Fibroblast of lung (primary cell): ENCODE measurements at regions not wholly inside any gene's neighbourhood (a gene's known extent, or its start where the extent isn't known, plus 50 kb on each side); places are given as distances from the start of the nearest gene placed in this dataset.
"Not testable (repeated sequence)": the region's sequence is repeated elsewhere in the genome, so short reads cannot be mapped to it uniquely, and the experiment has no call there.

ENCODE experiments used
- DNase-seq, 2 donors: peaks; one replicate each; pipeline versions ENCODE4 v3.0.0 to v3.0.0-alpha.2; 2010; ENCODE audit warnings: low read depth in 2 of 2
- H2AFZ ChIP-seq: 2 replicates; pipeline ENCODE4 v1.5.1; 2012; ENCODE audit warnings: low read length, control low read depth, inconsistent platforms
- H3K27ac ChIP-seq: 2 replicates; pipeline ENCODE4 v1.5.1; 2011; ENCODE audit warnings: low read length, control low read depth; ENCODE audit not compliant: insufficient read depth
- H3K27me3 ChIP-seq: 2 replicates; pipeline ENCODE4 v1.5.1; 2011; ENCODE audit warnings: mild to moderate bottlenecking, low read length; ENCODE audit not compliant: control insufficient read depth, insufficient read depth
- H3K36me3 ChIP-seq: 2 replicates; pipeline ENCODE4 v1.5.1; 2011; ENCODE audit warnings: low read length; ENCODE audit not compliant: control insufficient read depth, insufficient read depth
- H3K4me1 ChIP-seq: 2 replicates; pipeline ENCODE4 v1.5.1; 2011; ENCODE audit warnings: low read length; ENCODE audit not compliant: control insufficient read depth, insufficient read depth; ENCODE audit errors: extremely low read depth
- H3K4me2 ChIP-seq: 2 replicates; pipeline ENCODE4 v1.5.1; 2011; ENCODE audit warnings: low read length, control low read depth; ENCODE audit not compliant: insufficient read depth; ENCODE audit errors: extremely low read depth
- H3K4me3 ChIP-seq, 4 experiments: fragments of 200-600 bp in 1 of 4; sonication (generic) in 1 of 4; replicated peaks in 1 of 4; 2 replicates each; pipeline ENCODE4 v1.5.1; 2011 to 2016; ENCODE audit warnings: low read length in 4 of 4, low read depth in 3 of 4, mild to moderate bottlenecking in 3 of 4, control low read depth in 2 of 4, inconsistent platforms in 1 of 4, mixed read lengths in 1 of 4; ENCODE audit not compliant: insufficient read depth in 1 of 4; ENCODE audit errors: control extremely low read depth in 1 of 4
- H3K79me2 ChIP-seq: 2 replicates; pipeline ENCODE4 v1.5.1; 2012; ENCODE audit warnings: mild to moderate bottlenecking, low read length, inconsistent platforms; ENCODE audit not compliant: control insufficient read depth, insufficient read depth
- H3K9ac ChIP-seq: 2 replicates; pipeline ENCODE4 v1.5.1; 2011; ENCODE audit warnings: mild to moderate bottlenecking, low read length, control low read depth; ENCODE audit not compliant: insufficient read depth
- H3K9me3 ChIP-seq: 2 replicates; pipeline ENCODE4 v1.5.1; 2012; ENCODE audit warnings: low read depth, low read length; ENCODE audit not compliant: control insufficient read depth, insufficient read depth
- H4K20me1 ChIP-seq: 2 replicates; pipeline ENCODE4 v1.5.1; 2011; ENCODE audit warnings: low read length; ENCODE audit not compliant: control insufficient read depth, insufficient read depth; ENCODE audit errors: extremely low read depth
- CTCF ChIP-seq, 2 donors: IDR thresholded peaks in 1 of 2; conservative IDR thresholded peaks in 1 of 2; 1 replicate in 1 of 2; 2 replicates in 1 of 2; pipeline ENCODE4 v1.5.1; 2011 to 2012; ENCODE audit warnings: low read length in 2 of 2, control low read depth in 1 of 2, inconsistent platforms in 1 of 2, low read depth in 1 of 2, mild to moderate bottlenecking in 1 of 2
- EZH2 ChIP-seq: IDR thresholded peaks from 2 replicates; pipeline ENCODE4 v1.5.1; 2012; ENCODE audit warnings: low read length, control low read depth, mild to moderate bottlenecking; ENCODE audit errors: missing control alignments

GRCh38 chr3:178107804-178108203, 428.4 kb upstream of the KCNMB2 start:
- Histone ChIP-seq H3K79me2 (no peaks in the 10 kb centered on the region), H3K36me3 (no peaks in the 10 kb centered on the region), H3K27me3 (no peaks in the 10 kb centered on the region), H3K4me1 (no peaks in the 10 kb centered on the region), H3K9ac (no peak overlapping the region), H3K27ac (no peak overlapping the region), H3K4me2 (no peak overlapping the region), H2AFZ (no peak overlapping the region), H3K9me3 (no peaks in the 10 kb centered on the region), H4K20me1 (no peaks in the 10 kb centered on the region), H3K4me3 (no peak overlapping the region)
- TF ChIP-seq EZH2 (no peak), CTCF (conservative IDR thresholded peaks at IDR 0.05 in 1 of 2, IDR thresholded peaks at IDR 0.05 in 1 of 2; ENCODE audit: low read depth in 1 of 2, low read length in 2 of 2) (no peak)
- no peak for DNase-seq

- no peaks in the 10 kb centered on the region for H3K36me3 ChIP-seq
- H3K9ac ChIP-seq = no peak overlapping the region
- H2AFZ ChIP-seq = peak overlapping the region; percentile 20
- no peak for DNase-seq
- H3K27ac ChIP-seq = no peak overlapping the region
- H4K20me1 ChIP-seq = no peaks in the 10 kb centered on the region
- no peak overlapping the region for H3K4me2 ChIP-seq
- H3K27me3 ChIP-seq = no peaks in the 10 kb centered on the region
- no peaks in the 10 kb centered on the region for H3K4me1 ChIP-seq
- no peak overlapping the region for H3K4me3 ChIP-seq
- H3K9me3 ChIP-seq = no peaks in the 10 kb centered on the region
- no peaks in the 10 kb centered on the region for H3K79me2 ChIP-seq
- TF ChIP-seq EZH2 = no peak
- TF ChIP-seq CTCF (conservative IDR thresholded peaks at IDR 0.05 in 1 of 2, IDR thresholded peaks at IDR 0.05 in 1 of 2; ENCODE audit: low read depth in 1 of 2, low read length in 2 of 2) = no peak
Observed at GRCh38 chr3:178109691-178110090, 426.5 kb upstream of the KCNMB2 start.

- no peak overlapping the region for H3K27ac ChIP-seq
- no peak overlapping the region for H3K4me2 ChIP-seq
- no peak for DNase-seq
- no peaks in the 10 kb centered on the region for H4K20me1 ChIP-seq
- H3K9ac ChIP-seq = no peak overlapping the region
- no peaks in the 10 kb centered on the region for H3K79me2 ChIP-seq
- no peaks in the 10 kb centered on the region for H3K27me3 ChIP-seq
- no peak overlapping the region for H2AFZ ChIP-seq
- H3K36me3 ChIP-seq = no peaks in the 10 kb centered on the region
- H3K4me1 ChIP-seq = no peaks in the 10 kb centered on the region
- TF ChIP-seq CTCF (conservative IDR thresholded peaks at IDR 0.05 in 1 of 2, IDR thresholded peaks at IDR 0.05 in 1 of 2; ENCODE audit: low read depth in 1 of 2, low read length in 2 of 2) (no peak), EZH2 (no peak)
- H3K4me3 ChIP-seq = no peak overlapping the region
- H3K9me3 ChIP-seq = no peaks in the 10 kb centered on the region
Observed at GRCh38 chr3:178112134-178112533, 424.1 kb upstream of the KCNMB2 start.

- H3K79me2 ChIP-seq, H4K20me1 ChIP-seq, H3K27me3 ChIP-seq, H3K27ac ChIP-seq, H3K4me3 ChIP-seq, H3K36me3 ChIP-seq, H3K9ac ChIP-seq, H3K4me1 ChIP-seq, DNase-seq, H2AFZ ChIP-seq, H3K9me3 ChIP-seq, H3K4me2 ChIP-seq: not testable (repeated sequence)
Observed at GRCh38 chr3:178112552-178112951, 423.7 kb upstream of the KCNMB2 start.
